ENCODE measurements at regions not wholly inside any gene's neighbourhood (a gene's known extent, or its start where the extent isn't known, plus 50 kb on each side); places are given as distances from the start of the nearest gene placed in this dataset.

DNA sequence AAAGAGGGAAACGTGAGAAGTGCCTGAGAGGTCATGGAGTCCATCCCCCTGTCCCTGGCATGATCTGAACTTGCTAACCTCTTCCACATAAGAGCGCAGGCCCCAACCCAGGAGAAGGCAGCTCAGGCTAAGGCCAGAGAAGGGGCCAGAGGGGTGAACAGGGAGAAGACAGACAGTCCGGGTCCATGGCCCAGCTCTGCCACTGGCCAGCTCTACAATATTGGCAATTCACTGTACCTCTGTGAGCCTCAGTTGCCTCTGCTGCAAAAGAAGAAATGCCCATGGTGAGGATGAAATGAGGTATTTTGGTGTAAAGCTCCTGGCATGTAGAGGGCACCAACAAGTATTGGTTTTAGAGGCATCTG, 72.3 kb downstream of the CAMK2N1 start:
- Histone ChIP-seq H3K27ac (no peak overlapping the region), H3K27me3 (replicated peaks) (no peaks in the 10 kb centered on the region), H3K4me3 (ENCODE audit: low read depth, low read length) (no peak overlapping the region), H3K36me3 (replicated peaks) (no peaks in the 10 kb centered on the region)
- TF ChIP-seq, protein P1, sequence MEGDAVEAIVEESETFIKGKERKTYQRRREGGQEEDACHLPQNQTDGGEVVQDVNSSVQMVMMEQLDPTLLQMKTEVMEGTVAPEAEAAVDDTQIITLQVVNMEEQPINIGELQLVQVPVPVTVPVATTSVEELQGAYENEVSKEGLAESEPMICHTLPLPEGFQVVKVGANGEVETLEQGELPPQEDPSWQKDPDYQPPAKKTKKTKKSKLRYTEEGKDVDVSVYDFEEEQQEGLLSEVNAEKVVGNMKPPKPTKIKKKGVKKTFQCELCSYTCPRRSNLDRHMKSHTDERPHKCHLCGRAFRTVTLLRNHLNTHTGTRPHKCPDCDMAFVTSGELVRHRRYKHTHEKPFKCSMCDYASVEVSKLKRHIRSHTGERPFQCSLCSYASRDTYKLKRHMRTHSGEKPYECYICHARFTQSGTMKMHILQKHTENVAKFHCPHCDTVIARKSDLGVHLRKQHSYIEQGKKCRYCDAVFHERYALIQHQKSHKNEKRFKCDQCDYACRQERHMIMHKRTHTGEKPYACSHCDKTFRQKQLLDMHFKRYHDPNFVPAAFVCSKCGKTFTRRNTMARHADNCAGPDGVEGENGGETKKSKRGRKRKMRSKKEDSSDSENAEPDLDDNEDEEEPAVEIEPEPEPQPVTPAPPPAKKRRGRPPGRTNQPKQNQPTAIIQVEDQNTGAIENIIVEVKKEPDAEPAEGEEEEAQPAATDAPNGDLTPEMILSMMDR (IDR thresholded peaks at IDR 0.05; ENCODE audit: low read depth, low read length, missing control alignments) = no peak
- in situ Hi-C loops (cut with HindIII; ENCODE audit: low pct_ligation_motif_present, low sequenced_read_pairs) = no loop called here
- DNase-seq = no peak

DNA sequence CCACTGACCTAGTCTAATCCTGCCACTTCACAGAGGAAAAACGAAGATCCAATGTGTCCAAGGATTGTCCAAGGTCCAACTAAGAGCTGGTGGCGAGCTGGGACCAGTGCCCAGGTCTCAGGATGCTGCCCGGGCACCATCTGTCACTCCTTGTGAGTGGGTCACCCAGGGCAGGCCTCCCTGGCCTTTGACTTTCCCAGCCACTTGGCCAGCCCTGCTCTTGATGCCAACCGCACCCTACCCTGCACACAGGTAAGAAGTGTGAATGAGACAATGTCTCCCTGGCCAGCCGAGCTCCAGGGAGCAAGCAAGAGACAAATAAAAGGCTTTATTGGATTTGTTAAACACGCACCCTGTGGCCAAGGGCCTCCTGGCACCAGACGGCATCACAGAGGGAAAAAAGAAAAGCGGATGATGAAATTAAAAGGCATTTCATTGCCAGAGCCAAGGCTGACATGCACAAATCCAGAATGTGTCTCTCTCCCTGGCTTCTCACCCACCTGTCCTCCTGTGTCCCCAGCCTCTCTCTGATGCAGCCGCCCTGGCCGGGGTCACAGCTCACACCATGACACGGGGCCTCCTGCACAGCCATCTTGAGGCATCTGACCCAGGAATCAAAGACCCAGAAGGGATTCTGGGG, 72.8 kb downstream of the CAMK2N1 start:
- Histone ChIP-seq H3K27me3 (replicated peaks) (no peaks in the 10 kb centered on the region), H3K4me3 (ENCODE audit: low read depth, low read length) (no peak overlapping the region), H3K36me3 (replicated peaks) (no peaks in the 10 kb centered on the region), H3K27ac (no peak overlapping the region)
- no peak for DNase-seq
- in situ Hi-C loops (cut with HindIII; ENCODE audit: low pct_ligation_motif_present, low sequenced_read_pairs) = no loop called here
- TF ChIP-seq, protein P1 (IDR thresholded peaks at IDR 0.05; ENCODE audit: low read depth, low read length, missing control alignments) = no peak

DNA sequence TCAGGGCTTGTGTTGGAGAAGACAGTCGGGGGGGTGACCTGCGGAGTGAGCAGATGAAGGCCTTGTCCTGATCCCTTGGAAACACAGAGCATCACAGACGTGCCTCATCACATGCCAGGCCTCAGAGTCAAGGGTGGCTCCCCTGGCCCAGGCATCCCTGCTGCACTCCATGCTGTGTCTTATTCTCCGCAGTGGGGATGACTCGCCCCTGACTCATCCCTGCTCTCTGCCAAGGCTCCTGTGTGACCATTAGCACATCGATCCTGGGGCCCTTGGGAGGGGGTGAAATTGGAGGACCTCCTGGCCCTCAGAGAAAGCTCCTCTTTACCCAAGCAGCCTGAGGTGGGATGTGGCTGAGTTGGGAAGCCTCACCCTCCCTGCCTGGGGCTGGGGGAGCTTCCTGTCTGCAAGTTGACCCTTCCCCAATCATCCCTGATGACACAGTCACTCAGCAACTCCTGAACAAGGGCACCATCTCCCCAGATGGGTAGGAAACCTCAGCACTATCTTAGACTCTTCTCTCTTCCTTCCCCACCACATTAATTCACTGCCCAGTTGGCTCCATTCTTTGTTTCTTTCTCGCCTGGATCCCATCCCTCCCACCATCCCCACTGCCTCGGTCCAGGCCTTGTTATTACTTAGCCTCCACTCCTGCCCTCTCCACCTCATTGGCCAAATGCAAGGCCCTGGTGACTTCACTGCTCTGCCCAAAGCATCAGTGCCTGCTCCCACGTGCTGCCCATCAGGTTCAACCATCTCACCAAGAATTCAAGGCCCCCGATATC, 74.6 kb downstream of the CAMK2N1 start:
- Histone ChIP-seq H3K4me3 (ENCODE audit: low read depth, low read length) (no peak overlapping the region), H3K27ac (no peak overlapping the region), H3K36me3 (replicated peaks) (no peaks in the 10 kb centered on the region), H3K27me3 (replicated peaks) (no peaks in the 10 kb centered on the region)
- in situ Hi-C loops (cut with HindIII; ENCODE audit: low pct_ligation_motif_present, low sequenced_read_pairs) = no loop called here
- DNase-seq = peak; percentile 95
- TF ChIP-seq, protein P1 (IDR thresholded peaks at IDR 0.05; ENCODE audit: low read depth, low read length, missing control alignments) = no peak

DNA sequence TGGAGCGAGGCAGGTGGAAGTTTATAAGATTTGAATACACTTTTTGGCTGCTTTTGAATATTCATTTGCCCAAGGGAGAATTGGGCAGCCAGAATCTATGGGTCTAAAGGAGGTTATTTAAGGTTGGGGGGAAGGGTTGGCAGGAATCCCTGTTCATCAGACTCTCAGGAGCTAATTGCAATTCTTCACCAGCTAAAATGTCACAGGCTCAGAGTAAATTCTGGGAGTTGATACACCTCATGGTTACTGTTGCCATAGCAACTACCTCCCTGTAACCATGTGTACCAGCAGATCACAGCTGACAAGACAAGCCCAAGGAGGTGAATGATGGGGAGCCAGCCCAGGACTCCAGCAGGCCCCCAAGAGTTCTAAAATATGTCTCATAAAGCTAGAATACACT, 75.5 kb downstream of the CAMK2N1 start:
- H3K4me3 ChIP-seq (ENCODE audit: low read depth, low read length) = no peak overlapping the region
- DNase-seq = no peak
- H3K27ac ChIP-seq = no peak overlapping the region
- H3K27me3 ChIP-seq (replicated peaks) = no peaks in the 10 kb centered on the region
- H3K36me3 ChIP-seq (replicated peaks) = no peaks in the 10 kb centered on the region
- TF ChIP-seq, protein P1 (IDR thresholded peaks at IDR 0.05; ENCODE audit: low read depth, low read length, missing control alignments) = no peak
- in situ Hi-C loops (cut with HindIII; ENCODE audit: low pct_ligation_motif_present, low sequenced_read_pairs) = no loop called here

DNA sequence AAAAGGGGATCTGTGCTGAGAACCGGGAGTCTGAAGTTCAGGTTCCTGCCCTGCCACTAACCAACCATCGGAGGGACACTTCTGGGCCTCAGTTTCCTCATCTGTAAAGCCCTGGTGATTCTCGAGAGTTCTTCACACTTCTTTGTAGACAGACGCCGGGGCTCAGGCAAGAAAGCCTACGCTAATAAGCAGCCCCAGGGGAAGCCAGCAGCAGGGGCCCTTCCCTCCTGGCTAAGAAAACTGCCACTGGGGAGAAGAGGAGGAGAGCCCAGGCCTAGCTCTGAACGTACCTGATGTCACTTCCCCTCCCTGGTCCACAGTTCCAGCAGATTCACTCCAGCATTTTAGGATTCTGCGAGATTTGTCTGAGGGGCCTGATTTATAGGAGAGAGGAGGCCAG, 76.0 kb downstream of the CAMK2N1 start:
- no peak for DNase-seq
- no peaks in the 10 kb centered on the region for H3K36me3 ChIP-seq (replicated peaks)
- H3K4me3 ChIP-seq (ENCODE audit: low read depth, low read length) = no peak overlapping the region
- TF ChIP-seq, protein P1 (IDR thresholded peaks at IDR 0.05; ENCODE audit: low read depth, low read length, missing control alignments) = no peak
- in situ Hi-C loops (cut with HindIII; ENCODE audit: low pct_ligation_motif_present, low sequenced_read_pairs) = no loop called here
- H3K27me3 ChIP-seq (replicated peaks) = no peaks in the 10 kb centered on the region
- no peak overlapping the region for H3K27ac ChIP-seq

Data from brain microvascular endothelial cell (primary cell).